HepG2 (cell line): ENCODE measurements at regions not wholly inside any gene's neighbourhood (a gene's known extent, or its start where the extent isn't known, plus 50 kb on each side); places are given as distances from the start of the nearest gene placed in this dataset.
A peak's percentile ranks its signal among the peaks of the same experiment; 100 is the strongest.
"Not testable (repeated sequence)": the region's sequence is repeated elsewhere in the genome, so short reads cannot be mapped to it uniquely, and the experiment has no call there.

Experiments
- ATAC-seq: fragments of 200-7000 bp; cut with Tn5 transposase; 3 replicates; pipeline ENCODE4 v1.9.1; 2020; ENCODE audit warnings: mild to moderate bottlenecking, moderate library complexity
- BruUV-seq: library from RNA; stranded (reverse); fragments of 400-500 nt; replicated peaks from 2 replicates; lab custom pipeline; 2021; lab: Mats Ljungman, UMichigan
- CTCF ChIA-PET: fragments of 300-600 bp; formaldehyde crosslinking; extraction: SDS; loops from one replicate; lab custom pipeline; 2021; ENCODE audit warnings: low total read pairs, inconsistent platforms, low intra/inter-chr PET ratio; lab: Yijun Ruan, JAX
- POLR2A ChIA-PET: fragments of 350-600 bp; sonication (Branson Sonifier 250); formaldehyde crosslinking; loops from one replicate; lab custom pipeline; 2020; ENCODE audit warnings: antibody characterized with exemption, inconsistent platforms; lab: Yijun Ruan, JAX
- DNase-seq: peaks from one replicate; pipeline ENCODE4 v3.0.0-alpha.2; 2015; ENCODE audit warnings: low spot score
- FAIRE-seq: peaks from 3 replicates; lab custom pipeline; 2011; peaks lifted over from hg19 to GRCh38; lab: Jason Lieb, UNC
- H2AFZ ChIP-seq: one replicate; pipeline ENCODE4 v1.6.1; 2011; ENCODE audit warnings: low read length, inconsistent platforms
- H3K27ac ChIP-seq: fragments of 300-600 bp; 3 replicates; pipeline ENCODE4 v1.8.0; 2011; ENCODE audit warnings: mixed run types, mild to moderate bottlenecking, mixed read lengths, low read length, inconsistent platforms; ENCODE audit not compliant: insufficient read depth; ENCODE audit errors: extremely low read length
- H3K27me3 ChIP-seq, 2 experiments: fragments of 200-600 bp in 1 of 2; 2 replicates in 1 of 2; 3 replicates in 1 of 2; pipeline versions ENCODE4 v1.6.0 to v1.8.0; 2011; ENCODE audit warnings: low read length in 2 of 2, mild to moderate bottlenecking in 2 of 2, moderate library complexity in 2 of 2, inconsistent platforms in 1 of 2; ENCODE audit not compliant: insufficient read depth in 2 of 2, control insufficient read depth in 1 of 2
- H3K36me3 ChIP-seq, 2 experiments: fragments of 200-600 bp in 1 of 2; replicated peaks in 1 of 2; 2 replicates in 1 of 2; 3 replicates in 1 of 2; pipeline versions ENCODE4 v1.5.1 to v1.8.0; 2011; ENCODE audit warnings: low read length in 2 of 2, inconsistent platforms in 1 of 2; ENCODE audit not compliant: insufficient read depth in 2 of 2, control insufficient read depth in 1 of 2
- H3K4me1 ChIP-seq: 2 replicates; pipeline ENCODE4 v1.5.1; 2012; ENCODE audit warnings: low read length, inconsistent platforms; ENCODE audit not compliant: insufficient read depth
- H3K4me2 ChIP-seq: 2 replicates; pipeline ENCODE4 v1.6.0; 2011; ENCODE audit warnings: low read depth, low read length, inconsistent platforms
- H3K4me3 ChIP-seq, 3 experiments: fragments of 200-600 bp in 1 of 3; sonication (generic), shearing (Covaris generic) in 1 of 3; replicated peaks in 1 of 3; 2 replicates each; pipeline ENCODE4 v1.5.1; 2011 to 2016; ENCODE audit warnings: low read length in 3 of 3, inconsistent platforms in 2 of 3, low read depth in 2 of 3, mild to moderate bottlenecking in 2 of 3, control low read depth in 1 of 3, mixed read lengths in 1 of 3; ENCODE audit not compliant: insufficient read depth in 1 of 3
- H3K79me2 ChIP-seq: one replicate; pipeline ENCODE4 v1.6.1; 2011; ENCODE audit warnings: low read length, inconsistent platforms; ENCODE audit not compliant: insufficient read depth
- H3K9ac ChIP-seq: 2 replicates; pipeline ENCODE4 v1.6.0; 2011; ENCODE audit warnings: mild to moderate bottlenecking, low read depth, low read length, inconsistent platforms; ENCODE audit not compliant: insufficient read depth
- H3K9me3 ChIP-seq: 2 replicates; pipeline ENCODE4 v1.5.1; 2012; ENCODE audit warnings: mild to moderate bottlenecking, low read length
- H4K20me1 ChIP-seq: 2 replicates; pipeline ENCODE4 v1.6.0; 2011; ENCODE audit warnings: inconsistent platforms, mild to moderate bottlenecking, low read length, moderate library complexity; ENCODE audit not compliant: insufficient read depth
- MAFF ChIP-seq: IDR thresholded peaks from 2 replicates; pipeline ENCODE4 v1.6.1; 2011; ENCODE audit warnings: low read depth, low read length, improper control_type of control experiment
- MAFK ChIP-seq, 2 experiments: IDR thresholded peaks in 1 of 2; conservative IDR thresholded peaks in 1 of 2; 2 replicates each; pipeline ENCODE4 v1.6.1; 2011; ENCODE audit warnings: improper control_type of control experiment in 2 of 2, low read length in 2 of 2
- NFE2L2 ChIP-seq: fragments of 150-350 bp; IDR thresholded peaks from 2 replicates; pipeline ENCODE4 v1.6.1; 2014; ENCODE audit warnings: low read length
- REST ChIP-seq, 2 experiments: IDR thresholded peaks; 2 replicates each; pipeline ENCODE4 v1.6.1; 2011 to 2012; ENCODE audit warnings: low read length in 2 of 2, borderline replicate concordance in 1 of 2, low read depth in 1 of 2, mild to moderate bottlenecking in 1 of 2, moderate library complexity in 1 of 2
- RFX3 ChIP-seq: IDR thresholded peaks from 2 replicates; pipeline ENCODE4 v1.6.1; 2016; ENCODE audit warnings: missing biosample characterization, missing genetic modification reagents
- ZNF83 ChIP-seq: sonication (generic); formaldehyde crosslinking; IDR thresholded peaks from 2 replicates; pipeline ENCODE4 v1.4.0; 2020; ENCODE audit warnings: missing genetic modification reagents, mild to moderate bottlenecking, borderline replicate concordance
- WGBS: methylation state at CpG from one replicate; pipeline ENCODE4 v1.1.6; 2017; ENCODE audit warnings: low lambda C conversion rate; 5-methylcytosine and 5-hydroxymethylcytosine counted together
- in situ Hi-C: cut with HindIII; loops from 2 replicates; pipeline ENCODE4 v1.10.0; 2017; ENCODE audit warnings: low pct_unique_long_range_greater_than_20kb; ENCODE audit not compliant: extremely low pct_ligation_motif_present
- intact Hi-C: fragments of 100-400 bp; cut with micrococcal nuclease; formaldehyde crosslinking; loops from one replicate; pipeline ENCODE4 v1.10.0; 2022; ENCODE audit not compliant: unreplicated experiment

DNA sequence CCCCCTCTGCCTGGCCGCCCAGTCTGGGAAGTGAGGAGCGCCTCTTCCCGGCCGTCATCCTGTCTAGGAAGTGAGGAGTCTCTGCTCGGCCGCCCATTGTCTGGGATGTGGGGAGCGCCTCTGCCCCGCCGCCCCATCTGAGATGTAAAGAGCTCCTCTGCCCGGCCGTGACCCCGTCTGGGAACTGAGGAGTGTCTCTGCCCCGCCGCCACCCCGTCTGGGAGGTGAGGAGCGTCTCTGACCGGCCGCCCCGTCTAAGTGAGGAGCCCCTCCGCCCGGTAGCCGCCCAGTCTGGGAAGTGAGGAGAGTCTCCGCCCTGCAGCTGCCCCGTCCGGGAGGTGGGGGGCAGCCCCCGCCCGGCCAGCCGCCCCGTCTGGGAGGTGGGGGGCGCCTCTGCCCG is 228.9 kb downstream of the RPIA start:
- WGBS, result 42% methylated on average over 20 of the region's 31 CpGs
- intact Hi-C loops, H3K9me3 ChIP-seq, H3K4me2 ChIP-seq, POLR2A ChIA-PET, FAIRE-seq, H3K27me3 ChIP-seq, H4K20me1 ChIP-seq, ATAC-seq, H3K79me2 ChIP-seq, H3K4me1 ChIP-seq, BruUV-seq, H3K4me3 ChIP-seq, H3K36me3 ChIP-seq, DNase-seq, H2AFZ ChIP-seq, H3K9ac ChIP-seq, H3K27ac ChIP-seq: not testable (repeated sequence)
- CTCF ChIA-PET, result interaction anchor here (1.0 kb wide), 1 partner anchor 40 kb away, joined by 3 read pairs; no protein-coding TSS in a partner anchor
- in situ Hi-C loops, result loop anchor here (25.0 kb wide), 1 partner anchor 217 kb away; no protein-coding TSS in a partner anchor

DNA sequence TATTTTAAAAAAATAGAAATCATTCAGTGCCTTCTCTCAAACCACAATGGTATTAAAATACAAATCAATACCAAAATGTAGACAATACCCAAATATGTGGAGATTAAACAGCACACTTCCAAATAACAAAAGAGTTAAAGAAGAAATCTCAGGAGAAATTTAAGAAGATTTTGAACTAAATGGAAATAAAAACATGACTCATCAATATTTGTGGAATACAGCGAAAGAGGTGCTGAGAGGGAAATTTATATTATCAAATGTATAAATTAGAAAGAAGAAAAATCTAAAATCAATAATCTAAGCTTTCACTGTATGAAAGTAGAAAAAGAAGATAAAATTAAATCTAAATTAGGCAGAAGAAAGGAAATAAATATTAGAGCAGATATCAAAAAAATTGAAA is 233.1 kb downstream of the RPIA start:
- H4K20me1 ChIP-seq, result no peaks in the 10 kb centered on the region
- H3K27me3 ChIP-seq, result 0 out of 5 replicates have a peak, but pooled peaks cover 0 to 3% of the 10 kb centered on the region in 2 experiments
- H3K9me3 ChIP-seq, result no peaks in the 10 kb centered on the region
- H3K27ac ChIP-seq, result no peak overlapping the region
- no peaks in the 10 kb centered on the region for H3K79me2 ChIP-seq
- no peak overlapping the region for H2AFZ ChIP-seq
- in situ Hi-C loops, result loop anchor here (25.0 kb wide), 1 partner anchor 213 kb away; no protein-coding TSS in a partner anchor
- DNase-seq (no peak), FAIRE-seq (no peak), ATAC-seq (no peak)
- no peak overlapping the region for H3K4me3 ChIP-seq
- intact Hi-C loops, result no loop called here
- no peaks in the 10 kb centered on the region for H3K36me3 ChIP-seq
- no peak overlapping the region for H3K9ac ChIP-seq
- no peak for TF ChIP-seq ZNF83 (CRISPR knock-in tag)
- no peak for TF ChIP-seq REST (IDR thresholded peaks at IDR 0.05; ENCODE audit: borderline replicate concordance in 1 of 2, low read depth in 1 of 2, low read length in 2 of 2)
- TF ChIP-seq MAFF, result peak; percentile 86
- peak; percentile 87 to 93 for TF ChIP-seq MAFK (conservative IDR thresholded peaks at IDR 0.05 in 1 of 2, IDR thresholded peaks at IDR 0.05 in 1 of 2; ENCODE audit: low read length in 2 of 2)
- peak; percentile 90 for TF ChIP-seq NFE2L2
- no peak for TF ChIP-seq RFX3 (CRISPR knock-in tag)
- 48% methylated on average over 1 of the region's 1 CpG for WGBS
- ChIA-PET POLR2A (no interaction called here), CTCF (no interaction called here)
- no TSS peak for BruUV-seq
- H3K4me2 ChIP-seq, result no peak overlapping the region
- no peaks in the 10 kb centered on the region for H3K4me1 ChIP-seq
